DND-41 (cell line): ENCODE measurements at regions not wholly inside any gene's neighbourhood (a gene's known extent, or its start where the extent isn't known, plus 50 kb on each side); places are given as distances from the start of the nearest gene placed in this dataset.

Source experiments
- ATAC-seq: fragments of 200-7000 bp; cut with Tn5 transposase; 3 replicates; pipeline ENCODE4 v1.9.1; 2021; ENCODE audit warnings: low read depth; ENCODE audit not compliant: insufficient read depth
- DNase-seq: peaks from one replicate; pipeline ENCODE4 v3.0.0-alpha.2; 2020
- H2AFZ ChIP-seq: 2 replicates; pipeline ENCODE4 v1.6.0; 2012; ENCODE audit warnings: low read depth, low read length
- H3K27ac ChIP-seq: 2 replicates; pipeline ENCODE4 v1.5.1; 2012; ENCODE audit warnings: low read length, inconsistent platforms
- H3K27me3 ChIP-seq: fragments of 200-600 bp; sonication (generic); 2 replicates; pipeline ENCODE4 v1.6.0; 2012; ENCODE audit warnings: low read length, mild to moderate bottlenecking, inconsistent platforms; ENCODE audit not compliant: insufficient read depth, poor library complexity
- H3K36me3 ChIP-seq: 2 replicates; pipeline ENCODE4 v1.5.1; 2012; ENCODE audit warnings: low read length, inconsistent platforms; ENCODE audit not compliant: insufficient read depth
- H3K4me1 ChIP-seq: 2 replicates; pipeline ENCODE4 v1.5.1; 2012; ENCODE audit warnings: mild to moderate bottlenecking, low read length; ENCODE audit not compliant: insufficient read depth
- H3K4me2 ChIP-seq: 2 replicates; pipeline ENCODE4 v1.6.0; 2012; ENCODE audit warnings: mild to moderate bottlenecking, moderate library complexity, low read length, inconsistent platforms; ENCODE audit not compliant: insufficient read depth
- H3K4me3 ChIP-seq, 2 experiments: fragments of 200-600 bp in 1 of 2; shearing (Covaris generic) in 1 of 2; 2 replicates each; pipeline ENCODE4 v1.5.1; 2012 to 2016; ENCODE audit warnings: inconsistent platforms in 2 of 2, low read length in 2 of 2, mild to moderate bottlenecking in 2 of 2, low read depth in 1 of 2, moderate library complexity in 1 of 2
- H3K79me2 ChIP-seq: 2 replicates; pipeline ENCODE4 v1.6.0; 2012; ENCODE audit warnings: low read length, inconsistent platforms; ENCODE audit not compliant: insufficient read depth
- H3K9ac ChIP-seq: 2 replicates; pipeline ENCODE4 v1.6.0; 2012; ENCODE audit warnings: low read depth, mild to moderate bottlenecking, inconsistent platforms, low read length, moderate library complexity
- H3K9me3 ChIP-seq: 2 replicates; pipeline ENCODE4 v1.5.1; 2012; ENCODE audit warnings: low read length, moderate library complexity, mild to moderate bottlenecking, inconsistent platforms; ENCODE audit not compliant: insufficient read depth, severe bottlenecking
- H4K20me1 ChIP-seq: 2 replicates; pipeline ENCODE4 v1.6.0; 2012; ENCODE audit warnings: low read length; ENCODE audit not compliant: insufficient read depth
- EZH2 ChIP-seq: IDR thresholded peaks from 3 replicates; pipeline ENCODE4 v1.6.1; 2012; ENCODE audit warnings: borderline replicate concordance, low read depth, mild to moderate bottlenecking, moderate library complexity, low read length, inconsistent platforms; ENCODE audit not compliant: severe bottlenecking
- TF ChIP-seq, protein P1 (sequence below): IDR thresholded peaks from 2 replicates; pipeline ENCODE4 v1.5.1; 2012; ENCODE audit warnings: borderline replicate concordance, low read length, moderate library complexity, mild to moderate bottlenecking; ENCODE audit not compliant: poor library complexity, severe bottlenecking; ENCODE audit errors: extremely low read depth

- peak; percentile 37; the same call in 2 of the 3 replicates for ATAC-seq
- Histone ChIP-seq H4K20me1 (no peaks in the 10 kb centered on the region), H3K9ac (no peak overlapping the region), H3K27ac (no peak overlapping the region), H3K4me3 (no peak overlapping the region), H3K9me3 (no peaks in the 10 kb centered on the region), H2AFZ (no peak overlapping the region), H3K27me3 (no peaks in the 10 kb centered on the region), H3K79me2 (no peaks in the 10 kb centered on the region), H3K4me2 (no peak overlapping the region), H3K36me3 (no peaks in the 10 kb centered on the region), H3K4me1 (no peaks in the 10 kb centered on the region)
- TF ChIP-seq, protein P1, sequence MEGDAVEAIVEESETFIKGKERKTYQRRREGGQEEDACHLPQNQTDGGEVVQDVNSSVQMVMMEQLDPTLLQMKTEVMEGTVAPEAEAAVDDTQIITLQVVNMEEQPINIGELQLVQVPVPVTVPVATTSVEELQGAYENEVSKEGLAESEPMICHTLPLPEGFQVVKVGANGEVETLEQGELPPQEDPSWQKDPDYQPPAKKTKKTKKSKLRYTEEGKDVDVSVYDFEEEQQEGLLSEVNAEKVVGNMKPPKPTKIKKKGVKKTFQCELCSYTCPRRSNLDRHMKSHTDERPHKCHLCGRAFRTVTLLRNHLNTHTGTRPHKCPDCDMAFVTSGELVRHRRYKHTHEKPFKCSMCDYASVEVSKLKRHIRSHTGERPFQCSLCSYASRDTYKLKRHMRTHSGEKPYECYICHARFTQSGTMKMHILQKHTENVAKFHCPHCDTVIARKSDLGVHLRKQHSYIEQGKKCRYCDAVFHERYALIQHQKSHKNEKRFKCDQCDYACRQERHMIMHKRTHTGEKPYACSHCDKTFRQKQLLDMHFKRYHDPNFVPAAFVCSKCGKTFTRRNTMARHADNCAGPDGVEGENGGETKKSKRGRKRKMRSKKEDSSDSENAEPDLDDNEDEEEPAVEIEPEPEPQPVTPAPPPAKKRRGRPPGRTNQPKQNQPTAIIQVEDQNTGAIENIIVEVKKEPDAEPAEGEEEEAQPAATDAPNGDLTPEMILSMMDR = no peak
- TF ChIP-seq EZH2 = no peak
- DNase-seq = no peak
Measured at GRCh38 chr4:19583827-19584569, 667.7 kb upstream of the SLIT2 start.

DNA sequence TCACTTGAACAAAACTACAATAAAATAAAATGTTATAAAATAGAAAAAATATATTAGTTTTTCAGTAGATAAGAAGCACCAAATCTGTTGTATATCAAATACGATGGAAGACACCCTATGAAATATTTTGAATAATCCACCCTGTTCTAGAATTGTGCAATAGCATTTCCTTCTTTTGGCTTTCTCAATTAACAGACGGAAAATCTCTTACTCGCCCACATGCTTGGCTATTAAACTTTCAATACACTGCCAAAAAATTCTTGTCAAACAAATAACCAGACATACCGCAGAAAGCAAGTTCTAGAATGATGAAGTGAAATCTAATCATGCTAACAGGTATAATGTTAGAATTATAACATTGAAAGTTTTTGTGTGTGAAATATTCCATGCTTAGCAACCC is 671.6 kb upstream of the SLIT2 start:
- no peaks in the 10 kb centered on the region for H3K4me1 ChIP-seq
- H3K79me2 ChIP-seq = no peaks in the 10 kb centered on the region
- no peak overlapping the region for H3K4me2 ChIP-seq
- no peak overlapping the region for H3K4me3 ChIP-seq
- H3K27ac ChIP-seq = no peak overlapping the region
- DNase-seq = no peak
- H3K9me3 ChIP-seq = no peaks in the 10 kb centered on the region
- H2AFZ ChIP-seq = no peak overlapping the region
- H3K27me3 ChIP-seq = no peaks in the 10 kb centered on the region
- TF ChIP-seq EZH2 = no peak
- TF ChIP-seq, protein P1 = no peak
- ATAC-seq = no peak
- no peaks in the 10 kb centered on the region for H4K20me1 ChIP-seq
- H3K9ac ChIP-seq = no peak overlapping the region
- no peaks in the 10 kb centered on the region for H3K36me3 ChIP-seq

- Histone ChIP-seq H3K4me2 (no peak overlapping the region), H4K20me1 (no peaks in the 10 kb centered on the region), H3K27me3 (no peaks in the 10 kb centered on the region), H3K27ac (no peak overlapping the region), H3K4me1 (no peaks in the 10 kb centered on the region), H3K9ac (no peak overlapping the region), H3K4me3 (no peak overlapping the region), H3K36me3 (no peaks in the 10 kb centered on the region), H2AFZ (no peak overlapping the region), H3K9me3 (no peaks in the 10 kb centered on the region), H3K79me2 (no peaks in the 10 kb centered on the region)
- DNase-seq (no peak), ATAC-seq (no peak)
- TF ChIP-seq EZH2 = no peak
- TF ChIP-seq, protein P1 = no peak
Measured at GRCh38 chr4:19579608-19580007, 672.1 kb upstream of the SLIT2 start.
